OCI-LY7 (cell line): ENCODE measurements at regions not wholly inside any gene's neighbourhood (a gene's known extent, or its start where the extent isn't known, plus 50 kb on each side); places are given as distances from the start of the nearest gene placed in this dataset.

Source experiments
- BruUV-seq: library from RNA; stranded (reverse); fragments of 400-500 nt; replicated peaks from 2 replicates; lab custom pipeline; 2021; lab: Mats Ljungman, UMichigan
- CTCF ChIA-PET: fragments of 300-600 bp; sonication (Branson Sonifier 250); formaldehyde crosslinking; loops from one replicate; lab custom pipeline; 2022; ENCODE audit warnings: antibody characterized with exemption; ENCODE audit not compliant: unreplicated experiment; lab: Charles Lee
- POLR2A ChIA-PET: fragments of 300-600 bp; sonication (Branson Sonifier 250); formaldehyde crosslinking; loops from one replicate; lab custom pipeline; 2022; ENCODE audit warnings: antibody characterized with exemption; lab: Charles Lee
- DNase-seq: peaks from one replicate; pipeline ENCODE4 v3.0.0-alpha.2; 2015; ENCODE audit warnings: low spot score
- H2AFZ ChIP-seq: fragments of 200-600 bp; sonication (generic), shearing (Covaris generic); 2 replicates; pipeline ENCODE4 v1.6.1; 2014; ENCODE audit warnings: mild to moderate bottlenecking, antibody characterized with exemption, low read length, moderate library complexity
- H3K27ac ChIP-seq: fragments of 200-600 bp; sonication (generic); 2 replicates; pipeline ENCODE4 v1.5.1; 2014; ENCODE audit warnings: mixed run types, low read depth, mild to moderate bottlenecking, moderate library complexity, low read length, inconsistent platforms; ENCODE audit not compliant: poor library complexity, severe bottlenecking
- H3K36me3 ChIP-seq: fragments of 200-600 bp; sonication (generic); 2 replicates; pipeline ENCODE4 v1.6.1; 2014; ENCODE audit warnings: mild to moderate bottlenecking, antibody characterized with exemption, low read length, moderate library complexity, mixed read lengths; ENCODE audit not compliant: insufficient read depth
- H3K4me1 ChIP-seq: fragments of 200-600 bp; sonication (generic); 2 replicates; pipeline ENCODE4 v1.5.1; 2014; ENCODE audit warnings: mild to moderate bottlenecking, low read length; ENCODE audit not compliant: insufficient read depth, poor library complexity, severe bottlenecking
- H3K4me2 ChIP-seq: fragments of 200-600 bp; sonication (generic); 2 replicates; pipeline ENCODE4 v1.6.1; 2014; ENCODE audit warnings: mild to moderate bottlenecking, low read length
- H3K4me3 ChIP-seq: fragments of 200-600 bp; sonication (generic); 2 replicates; pipeline ENCODE4 v1.5.1; 2014; ENCODE audit warnings: mild to moderate bottlenecking, low read depth, low read length; ENCODE audit not compliant: poor library complexity, severe bottlenecking
- H3K79me2 ChIP-seq: fragments of 200-600 bp; sonication (generic); 2 replicates; pipeline ENCODE4 v1.6.1; 2016; ENCODE audit warnings: low read depth, mild to moderate bottlenecking, low read length, moderate library complexity, mixed read lengths; ENCODE audit not compliant: insufficient read depth
- H3K9me2 ChIP-seq: fragments of 200-600 bp; sonication (generic); 2 replicates; pipeline ENCODE4 v1.6.1; 2016; ENCODE audit warnings: mild to moderate bottlenecking, low read length, mixed read lengths; ENCODE audit not compliant: insufficient read depth
- H3K9me3 ChIP-seq: fragments of 200-600 bp; sonication (generic); 2 replicates; pipeline ENCODE4 v1.6.1; 2014; ENCODE audit warnings: mild to moderate bottlenecking, mixed run types, low read length, mixed read lengths
- H4K20me1 ChIP-seq: fragments of 200-600 bp; sonication (generic); 2 replicates; pipeline ENCODE4 v1.6.1; 2014; ENCODE audit warnings: mild to moderate bottlenecking, antibody characterized with exemption, low read length, moderate library complexity, mixed read lengths; ENCODE audit not compliant: insufficient read depth
- EZH2phosphoT487 ChIP-seq: fragments of 200-600 bp; sonication (generic); IDR thresholded peaks from 2 replicates; pipeline ENCODE4 v1.6.1; 2018; ENCODE audit warnings: low read depth, borderline replicate concordance, mild to moderate bottlenecking, mixed run types, antibody characterized with exemption, low read length, moderate library complexity, mixed read lengths
- intact Hi-C: fragments of 100-400 bp; cut with micrococcal nuclease; formaldehyde crosslinking; loops from one replicate; pipeline ENCODE4 v1.10.0; 2022; ENCODE audit not compliant: unreplicated experiment
- TF ChIP-seq, protein P1 (sequence below): fragments of 200-600 bp; sonication (generic); conservative IDR thresholded peaks from 2 replicates; pipeline ENCODE4 v1.5.1; 2014; ENCODE audit warnings: mild to moderate bottlenecking, antibody characterized with exemption, low read length, moderate library complexity, mixed read lengths

DNA sequence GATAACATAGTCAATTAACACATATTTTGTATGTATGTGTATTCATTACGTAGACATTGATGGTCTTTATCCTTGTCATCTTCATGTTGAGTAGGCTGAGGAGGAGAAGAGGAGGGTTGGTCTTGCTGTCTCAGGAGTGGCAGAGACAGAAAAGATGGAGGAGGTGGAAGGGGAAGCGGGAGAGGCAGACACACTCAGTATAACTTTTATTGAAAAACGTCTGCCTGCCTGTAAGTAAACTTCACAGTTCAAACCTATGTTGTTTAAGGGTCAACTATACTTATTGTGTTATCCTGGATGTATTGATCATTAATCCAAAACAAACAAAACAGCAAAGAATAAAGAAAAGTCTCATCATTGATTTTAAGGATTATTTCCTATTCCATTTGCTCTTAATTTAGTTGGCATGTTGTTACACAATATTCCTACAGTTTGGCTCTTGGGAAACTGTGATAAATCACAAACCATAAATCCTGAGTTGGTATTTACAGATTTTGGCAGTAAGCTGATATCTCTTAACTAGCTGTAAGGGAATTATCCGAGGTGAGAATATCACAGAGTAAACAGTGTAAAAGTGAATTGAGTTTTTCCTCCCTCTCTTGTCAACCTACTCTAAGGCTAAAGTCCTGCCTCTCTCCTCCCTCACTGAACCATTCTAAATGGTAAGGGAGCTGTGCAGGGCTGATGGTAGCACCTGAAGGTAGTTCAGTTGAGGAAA, 487.2 kb downstream of the SPATA31D1 start:
- no peak overlapping the region for H3K4me2 ChIP-seq
- POLR2A ChIA-PET, result no interaction called here
- no peak overlapping the region for H2AFZ ChIP-seq

GRCh38 chr9:82480921-82481320, 492.3 kb downstream of the SPATA31D1 start:
- H3K9me2 ChIP-seq, result no peaks in the 10 kb centered on the region
- no peak overlapping the region for H3K27ac ChIP-seq
- no peaks in the 10 kb centered on the region for H3K79me2 ChIP-seq
- no peaks in the 10 kb centered on the region for H4K20me1 ChIP-seq
- ChIA-PET CTCF (no interaction called here), POLR2A (interaction anchor here (0.7 kb wide), 2 partner anchors 11 to 1855 kb away, joined by 3 to 5 read pairs; no protein-coding TSS in a partner anchor)
- H3K4me3 ChIP-seq, result no peak overlapping the region
- H3K4me2 ChIP-seq, result no peak overlapping the region
- no TSS peak for BruUV-seq
- TF ChIP-seq, protein P1, sequence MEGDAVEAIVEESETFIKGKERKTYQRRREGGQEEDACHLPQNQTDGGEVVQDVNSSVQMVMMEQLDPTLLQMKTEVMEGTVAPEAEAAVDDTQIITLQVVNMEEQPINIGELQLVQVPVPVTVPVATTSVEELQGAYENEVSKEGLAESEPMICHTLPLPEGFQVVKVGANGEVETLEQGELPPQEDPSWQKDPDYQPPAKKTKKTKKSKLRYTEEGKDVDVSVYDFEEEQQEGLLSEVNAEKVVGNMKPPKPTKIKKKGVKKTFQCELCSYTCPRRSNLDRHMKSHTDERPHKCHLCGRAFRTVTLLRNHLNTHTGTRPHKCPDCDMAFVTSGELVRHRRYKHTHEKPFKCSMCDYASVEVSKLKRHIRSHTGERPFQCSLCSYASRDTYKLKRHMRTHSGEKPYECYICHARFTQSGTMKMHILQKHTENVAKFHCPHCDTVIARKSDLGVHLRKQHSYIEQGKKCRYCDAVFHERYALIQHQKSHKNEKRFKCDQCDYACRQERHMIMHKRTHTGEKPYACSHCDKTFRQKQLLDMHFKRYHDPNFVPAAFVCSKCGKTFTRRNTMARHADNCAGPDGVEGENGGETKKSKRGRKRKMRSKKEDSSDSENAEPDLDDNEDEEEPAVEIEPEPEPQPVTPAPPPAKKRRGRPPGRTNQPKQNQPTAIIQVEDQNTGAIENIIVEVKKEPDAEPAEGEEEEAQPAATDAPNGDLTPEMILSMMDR, result no peak
- TF ChIP-seq EZH2phosphoT487, result no peak
- intact Hi-C loops, result no loop called here
- H2AFZ ChIP-seq, result no peak overlapping the region
- DNase-seq, result no peak
- H3K36me3 ChIP-seq, result no peaks in the 10 kb centered on the region
- no peaks in the 10 kb centered on the region for H3K4me1 ChIP-seq
- no peaks in the 10 kb centered on the region for H3K9me3 ChIP-seq

More for the DNA sequence above, 487.2 kb downstream of the SPATA31D1 start:
- Histone ChIP-seq H3K9me3 (no peaks in the 10 kb centered on the region), H3K9me2 (no peaks in the 10 kb centered on the region), H3K36me3 (no peaks in the 10 kb centered on the region), H3K27ac (no peak overlapping the region), H3K4me1 (no peaks in the 10 kb centered on the region), H3K4me3 (no peak overlapping the region), H3K79me2 (no peaks in the 10 kb centered on the region), H4K20me1 (no peaks in the 10 kb centered on the region)
- CTCF ChIA-PET, result no interaction called here
- BruUV-seq, result no TSS peak
- DNase-seq, result no peak
- no peak for TF ChIP-seq EZH2phosphoT487
- TF ChIP-seq, protein P1, result no peak
- intact Hi-C loops, result no loop called here

DNA sequence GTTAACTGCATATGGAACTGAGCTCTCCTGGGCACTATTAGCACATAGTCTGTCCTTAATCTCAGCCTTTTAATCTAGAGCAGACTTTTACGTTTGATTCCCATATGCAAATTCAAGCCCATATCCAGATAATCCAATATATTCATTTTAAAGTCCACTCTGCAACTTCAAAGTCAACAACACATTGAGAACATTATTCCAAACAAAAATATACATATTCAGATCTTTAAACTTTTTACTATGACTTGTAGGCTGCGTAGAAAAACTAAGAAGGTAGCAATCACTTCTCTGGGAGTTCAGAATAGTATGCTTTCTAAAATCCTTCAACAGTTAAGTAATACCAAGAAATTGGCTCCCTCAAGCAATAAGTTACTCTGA, 499.4 kb downstream of the SPATA31D1 start:
- Histone ChIP-seq H4K20me1 (no peaks in the 10 kb centered on the region), H3K4me2 (no peak overlapping the region), H3K36me3 (no peaks in the 10 kb centered on the region), H3K4me1 (no peaks in the 10 kb centered on the region), H3K9me3 (no peaks in the 10 kb centered on the region), H3K79me2 (no peaks in the 10 kb centered on the region), H3K27ac (no peak overlapping the region), H3K9me2 (no peaks in the 10 kb centered on the region), H3K4me3 (no peak overlapping the region), H2AFZ (no peak overlapping the region)
- intact Hi-C loops, result no loop called here
- no peak for TF ChIP-seq EZH2phosphoT487
- TF ChIP-seq, protein P1, result no peak
- no peak for DNase-seq
- ChIA-PET CTCF (no interaction called here), POLR2A (no interaction called here)
- BruUV-seq, result no TSS peak
